ENCODE measurements at regions not wholly inside any gene's neighbourhood (a gene's known extent, or its start where the extent isn't known, plus 50 kb on each side); places are given as distances from the start of the nearest gene placed in this dataset.

GRCh38 chr7:41867639-41868280 lies 164.9 kb upstream of the INHBA start:
- DNase-seq = no peak
- Histone ChIP-seq H3K27ac (no peak overlapping the region), H3K4me3 (no peak overlapping the region), H3K9me3 (no peaks in the 10 kb centered on the region), H3K4me1 (ENCODE audit: insufficient read depth) (peaks cover 6% of the 10 kb centered on the region), H3K36me3 (no peaks in the 10 kb centered on the region), H3K27me3 (no peaks in the 10 kb centered on the region)
- no peak for TF ChIP-seq CTCF (IDR thresholded peaks at IDR 0.05)
- TF ChIP-seq EP300 (IDR thresholded peaks at IDR 0.05) = no peak
- TF ChIP-seq POLR2A (IDR thresholded peaks at IDR 0.05) = no peak
- WGBS, 3 donors = 60 to 76% (median 67%) methylated on average over 2 of the region's 2 CpGs
- intact Hi-C loops (cut with DNase I) = no loop called here

GRCh38 chr7:41862261-41862660 lies 159.4 kb upstream of the INHBA start:
- Histone ChIP-seq H3K27ac (no peak overlapping the region), H3K27me3 (no peaks in the 10 kb centered on the region), H3K4me1 (ENCODE audit: insufficient read depth) (no peaks in the 10 kb centered on the region), H3K9me3 (no peaks in the 10 kb centered on the region), H3K36me3 (no peaks in the 10 kb centered on the region), H3K4me3 (no peak overlapping the region)
- TF ChIP-seq POLR2A (IDR thresholded peaks at IDR 0.05) (no peak), EP300 (IDR thresholded peaks at IDR 0.05) (no peak), CTCF (IDR thresholded peaks at IDR 0.05) (no peak)
- 56 to 66% (median 60%) methylated on average over 2 of the region's 2 CpGs for WGBS, 3 donors
- no peak for DNase-seq
- intact Hi-C loops (cut with DNase I) = no loop called here

- 53 to 65% (median 61%) methylated on average over 3 of the region's 3 CpGs for WGBS, 3 donors
- intact Hi-C loops (cut with DNase I) = no loop called here
Observed at GRCh38 chr7:41861642-41862041, 158.8 kb upstream of the INHBA start.

GRCh38 chr7:41858201-41858600 lies 155.3 kb upstream of the INHBA start:
- Histone ChIP-seq H3K27ac (no peak overlapping the region), H3K27me3 (no peaks in the 10 kb centered on the region), H3K4me1 (ENCODE audit: insufficient read depth) (no peaks in the 10 kb centered on the region), H3K36me3 (no peaks in the 10 kb centered on the region), H3K9me3 (no peaks in the 10 kb centered on the region), H3K4me3 (no peak overlapping the region)
- 87 to 93% (median 91%) methylated on average over 2 of the region's 2 CpGs for WGBS, 3 donors
- no peak for TF ChIP-seq EP300 (IDR thresholded peaks at IDR 0.05)
- no peak for TF ChIP-seq POLR2A (IDR thresholded peaks at IDR 0.05)
- TF ChIP-seq CTCF (IDR thresholded peaks at IDR 0.05) = no peak
- DNase-seq = no peak
- intact Hi-C loops (cut with DNase I) = no loop called here

More at GRCh38 chr7:41861642-41862041, 158.8 kb upstream of the INHBA start:
- Histone ChIP-seq H3K4me1 (ENCODE audit: insufficient read depth) (no peaks in the 10 kb centered on the region), H3K9me3 (no peaks in the 10 kb centered on the region), H3K4me3 (no peak overlapping the region), H3K27me3 (no peaks in the 10 kb centered on the region), H3K27ac (no peak overlapping the region), H3K36me3 (no peaks in the 10 kb centered on the region)
- TF ChIP-seq POLR2A (IDR thresholded peaks at IDR 0.05) = no peak
- no peak for TF ChIP-seq EP300 (IDR thresholded peaks at IDR 0.05)
- no peak for TF ChIP-seq CTCF (IDR thresholded peaks at IDR 0.05)
- no peak for DNase-seq

Measured in ovary (tissue), 7 donors.